H1 (cell line): ENCODE measurements at regions not wholly inside any gene's neighbourhood (a gene's known extent, or its start where the extent isn't known, plus 50 kb on each side); places are given as distances from the start of the nearest gene placed in this dataset.

ENCODE experiments used
- CTCF ChIA-PET: fragments of 300-600 bp; sonication (Branson Sonifier 250); formaldehyde crosslinking; loops from one replicate; lab custom pipeline; 2021; ENCODE audit not compliant: partially characterized antibody; lab: Charles Lee
- POLR2A ChIA-PET: fragments of 300-600 bp; sonication (Branson Sonifier 250); formaldehyde crosslinking; loops from one replicate; lab custom pipeline; 2021; ENCODE audit warnings: inconsistent platforms; ENCODE audit not compliant: partially characterized antibody; lab: Charles Lee
- DNase-seq, 2 experiments: peaks; one replicate each; pipeline versions ENCODE4 v3.0.0 to v3.0.0-alpha.2; 2010 to 2022; ENCODE audit warnings: low spot score in 2 of 2, low read depth in 1 of 2, mixed read lengths in 1 of 2
- FAIRE-seq: peaks from 2 replicates; lab custom pipeline; 2011; peaks lifted over from hg19 to GRCh38; lab: Jason Lieb, UNC
- H2AFZ ChIP-seq: 2 replicates; pipeline ENCODE4 v1.8.1; 2012; ENCODE audit warnings: low read length, inconsistent platforms
- H2AK5ac ChIP-seq: 2 replicates; pipeline ENCODE4 v1.6.1; 2013; ENCODE audit warnings: low read depth, low read length
- H2BK120ac ChIP-seq: replicated peaks from 2 replicates; pipeline ENCODE3; 2013; ENCODE audit warnings: low read depth, low read length, inconsistent platforms
- H2BK12ac ChIP-seq: 2 replicates; pipeline ENCODE4 v1.6.1; 2013; ENCODE audit warnings: low read depth, low read length
- H2BK15ac ChIP-seq: 2 replicates; pipeline ENCODE4 v1.6.1; 2013; ENCODE audit warnings: low read length
- H2BK20ac ChIP-seq: 2 replicates; pipeline ENCODE4 v1.6.1; 2013; ENCODE audit warnings: low read length
- H2BK5ac ChIP-seq: 2 replicates; pipeline ENCODE4 v1.6.1; 2013; ENCODE audit warnings: low read depth, low read length
- H3K14ac ChIP-seq: 2 replicates; pipeline ENCODE4 v1.6.1; 2013; ENCODE audit warnings: inconsistent platforms; ENCODE audit not compliant: insufficient read length
- H3K18ac ChIP-seq: 2 replicates; pipeline ENCODE4 v1.6.1; 2013; ENCODE audit warnings: low read length; ENCODE audit errors: extremely low read depth
- H3K23ac ChIP-seq: 2 replicates; pipeline ENCODE4 v1.6.1; 2013; ENCODE audit warnings: inconsistent platforms; ENCODE audit not compliant: insufficient read length
- H3K23me2 ChIP-seq: 2 replicates; pipeline ENCODE4 v1.6.1; 2013; ENCODE audit warnings: low read depth, low read length
- H3K27ac ChIP-seq: 2 replicates; pipeline ENCODE4 v1.6.1; 2011; ENCODE audit warnings: low read depth, low read length, inconsistent platforms
- H3K27me3 ChIP-seq, 4 experiments: replicated peaks in 1 of 4; 1 replicate in 1 of 4; 2 replicates in 3 of 4; pipeline versions ENCODE4 v1.6.1 to v1.8.1; 2011 to 2013; ENCODE audit warnings: low read length in 3 of 4, mild to moderate bottlenecking in 3 of 4, inconsistent platforms in 2 of 4, mixed read lengths in 2 of 4, moderate library complexity in 1 of 4; ENCODE audit not compliant: control insufficient read depth in 3 of 4, insufficient read depth in 3 of 4; ENCODE audit errors: extremely low read depth in 1 of 4
- H3K36me3 ChIP-seq, 4 experiments: 2 replicates each; pipeline versions ENCODE4 v1.6.1 to v1.8.1; 2011 to 2013; ENCODE audit warnings: mild to moderate bottlenecking in 4 of 4, low read length in 3 of 4, moderate library complexity in 2 of 4, control low read depth in 1 of 4, inconsistent platforms in 1 of 4; ENCODE audit not compliant: insufficient read depth in 4 of 4, control insufficient read depth in 2 of 4
- H3K4ac ChIP-seq: replicated peaks from 2 replicates; pipeline ENCODE3; 2013; ENCODE audit warnings: low read length, low read depth, mixed read lengths, inconsistent platforms; ENCODE audit not compliant: insufficient read length
- H3K4me1 ChIP-seq, 4 experiments: replicated peaks in 1 of 4; 1 replicate in 1 of 4; 2 replicates in 3 of 4; pipeline versions ENCODE4 v1.6.1 to v1.8.1; 2011 to 2013; ENCODE audit warnings: low read length in 3 of 4, inconsistent platforms in 2 of 4, mixed read lengths in 1 of 4; ENCODE audit not compliant: insufficient read depth in 4 of 4, control insufficient read depth in 3 of 4
- H3K4me2 ChIP-seq, 2 experiments: 2 replicates each; pipeline versions ENCODE4 v1.6.1 to v1.8.1; 2011 to 2013; ENCODE audit warnings: low read depth in 2 of 2, low read length in 2 of 2, control low read depth in 1 of 2, inconsistent platforms in 1 of 2, mild to moderate bottlenecking in 1 of 2; ENCODE audit not compliant: insufficient read depth in 1 of 2
- H3K4me3 ChIP-seq, 4 experiments: fragments of 200-600, 300-600 bp in 1 of 4; sonication (generic), shearing (Covaris generic), sonication (Bioruptor Twin) in 1 of 4; 2 replicates each; pipeline versions ENCODE4 v1.5.1 to v1.8.1; 2011 to 2016; ENCODE audit warnings: low read length in 4 of 4, low read depth in 3 of 4, control low read depth in 2 of 4, inconsistent platforms in 2 of 4, mild to moderate bottlenecking in 2 of 4, mixed read lengths in 1 of 4, moderate library complexity in 1 of 4; ENCODE audit not compliant: insufficient read depth in 2 of 4; ENCODE audit errors: extremely low read depth in 1 of 4
- H3K56ac ChIP-seq: replicated peaks from 2 replicates; pipeline ENCODE3; 2013; ENCODE audit warnings: low read depth, mild to moderate bottlenecking, mixed read lengths, low read length, inconsistent platforms; ENCODE audit not compliant: insufficient read length
- H3K79me1 ChIP-seq: 2 replicates; pipeline ENCODE4 v1.6.1; 2013; ENCODE audit warnings: low read depth, low read length, control low read depth
- H3K79me2 ChIP-seq, 2 experiments: 2 replicates each; pipeline versions ENCODE4 v1.6.1 to v1.8.1; 2012 to 2013; ENCODE audit warnings: low read length in 2 of 2, mild to moderate bottlenecking in 2 of 2, inconsistent platforms in 1 of 2; ENCODE audit not compliant: insufficient read depth in 2 of 2, control insufficient read depth in 1 of 2
- H3K9ac ChIP-seq, 4 experiments: replicated peaks in 1 of 4; 1 replicate in 1 of 4; 2 replicates in 3 of 4; pipeline versions ENCODE4 v1.6.1 to v1.8.1; 2011 to 2013; ENCODE audit warnings: low read depth in 3 of 4, low read length in 3 of 4, control low read depth in 2 of 4, mild to moderate bottlenecking in 2 of 4, moderate library complexity in 2 of 4, inconsistent platforms in 1 of 4; ENCODE audit errors: extremely low read depth in 1 of 4
- H3K9me3 ChIP-seq, 2 experiments: 2 replicates each; pipeline versions ENCODE4 v1.6.1 to v1.8.1; 2012 to 2013; ENCODE audit warnings: mild to moderate bottlenecking in 2 of 2, moderate library complexity in 2 of 2, control low read depth in 1 of 2, inconsistent platforms in 1 of 2, low read depth in 1 of 2, low read length in 1 of 2, mixed read lengths in 1 of 2; ENCODE audit not compliant: insufficient read depth in 2 of 2
- H4K20me1 ChIP-seq, 2 experiments: replicated peaks in 1 of 2; 2 replicates each; pipeline versions ENCODE3 to v1.8.1; 2011 to 2013; ENCODE audit warnings: inconsistent platforms in 2 of 2, low read length in 2 of 2, mild to moderate bottlenecking in 1 of 2; ENCODE audit not compliant: insufficient read depth in 2 of 2, control insufficient read depth in 1 of 2
- H4K5ac ChIP-seq: 2 replicates; pipeline ENCODE4 v1.6.1; 2013; ENCODE audit warnings: low read length, low read depth, mixed read lengths, inconsistent platforms; ENCODE audit not compliant: insufficient read length
- H4K8ac ChIP-seq: 2 replicates; pipeline ENCODE4 v1.8.0; 2013; ENCODE audit warnings: mild to moderate bottlenecking, moderate library complexity, low read length, inconsistent platforms; ENCODE audit not compliant: insufficient read depth; ENCODE audit errors: extremely low read depth
- H4K91ac ChIP-seq: replicated peaks from 2 replicates; pipeline ENCODE3; 2013; ENCODE audit warnings: low read length, mixed read lengths, inconsistent platforms; ENCODE audit not compliant: insufficient read length
- BCL11A ChIP-seq, 2 experiments: IDR thresholded peaks; one replicate each; pipeline ENCODE4 v1.6.1; 2011; ENCODE audit warnings: low read depth in 2 of 2, low read length in 2 of 2, mild to moderate bottlenecking in 2 of 2
- CREB1 ChIP-seq: IDR thresholded peaks from 2 replicates; pipeline ENCODE4 v1.6.1; 2012; ENCODE audit warnings: inconsistent platforms
- EP300 ChIP-seq, 2 experiments: IDR thresholded peaks; 1 replicate in 1 of 2; 2 replicates in 1 of 2; pipeline ENCODE4 v1.6.1; 2011 to 2012; ENCODE audit warnings: low read depth in 2 of 2, low read length in 2 of 2, mild to moderate bottlenecking in 2 of 2, borderline replicate concordance in 1 of 2, inconsistent platforms in 1 of 2, moderate library complexity in 1 of 2
- FOSL1 ChIP-seq: IDR thresholded peaks from 2 replicates; pipeline ENCODE4 v1.6.1; 2011; ENCODE audit warnings: mild to moderate bottlenecking, low read depth, low read length, moderate library complexity; ENCODE audit not compliant: insufficient read depth
- JUN ChIP-seq: IDR thresholded peaks from 2 replicates; pipeline ENCODE4 v1.6.1; 2011; ENCODE audit warnings: low read depth, mild to moderate bottlenecking, improper control_type of control experiment, low read length
- MAFK ChIP-seq: IDR thresholded peaks from 2 replicates; pipeline ENCODE4 v1.6.1; 2012; ENCODE audit warnings: low read depth, mild to moderate bottlenecking, improper control_type of control experiment, low read length
- RXRA ChIP-seq: IDR thresholded peaks from 2 replicates; pipeline ENCODE4 v1.6.1; 2011; ENCODE audit warnings: low read depth, mild to moderate bottlenecking, low read length, moderate library complexity; ENCODE audit not compliant: insufficient read depth
- SUZ12 ChIP-seq: fragments of 200-600 bp; sonication (generic); IDR thresholded peaks from 2 replicates; pipeline ENCODE4 v1.6.1; 2012; ENCODE audit warnings: mild to moderate bottlenecking, inconsistent platforms, low read length, moderate library complexity, mixed read lengths
- TAF7 ChIP-seq: optimal IDR thresholded peaks from 2 replicates; pipeline ENCODE3; 2011; ENCODE audit warnings: low read depth, mild to moderate bottlenecking, inconsistent platforms, low read length, moderate library complexity, borderline replicate concordance
- WGBS, 2 experiments: shearing (Covaris generic) in 1 of 2; methylation state at CpG; one replicate each; pipeline versions ENCODE4 v1.1.6 to v1.1.7; 2013 to 2015; ENCODE audit warnings: low lambda C conversion rate in 2 of 2, mixed read lengths in 2 of 2, inconsistent platforms in 1 of 2, low coverage in 1 of 2, missing lambda C conversion rate in 1 of 2; ENCODE audit not compliant: insufficient replicate concordance in 2 of 2, insufficient coverage in 1 of 2, insufficient read length in 1 of 2; ENCODE audit errors: extremely low coverage in 1 of 2, missing lambda C conversion rate in 1 of 2; 5-methylcytosine and 5-hydroxymethylcytosine counted together
- TF ChIP-seq, protein P1 (sequence below): IDR thresholded peaks from 2 replicates; pipeline ENCODE4 v1.6.1; 2011; ENCODE audit warnings: low read depth, mild to moderate bottlenecking, low read length; ENCODE audit not compliant: insufficient read depth

DNA sequence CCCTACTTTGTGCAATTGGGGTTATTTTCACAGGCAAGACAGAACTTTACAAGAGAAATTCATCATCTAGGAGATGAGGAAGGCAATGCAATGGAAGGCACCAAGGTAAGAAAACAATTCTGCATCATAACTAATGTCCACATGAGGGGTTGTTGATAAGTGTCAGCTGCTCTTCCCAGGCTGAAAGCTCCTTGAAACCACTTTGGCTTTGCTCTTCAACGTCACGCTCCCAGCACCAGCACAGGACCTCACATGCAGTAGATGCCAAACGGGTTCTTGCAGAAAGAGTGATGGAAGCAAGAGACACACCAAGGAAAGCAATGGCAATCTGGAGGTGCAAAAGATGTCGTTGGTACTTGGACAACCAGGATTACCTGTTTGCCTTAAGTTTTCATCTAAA, 485.5 kb downstream of the BCL11B start:
- H3K4me3 ChIP-seq = no peak overlapping the region

More for the DNA sequence above, 485.5 kb downstream of the BCL11B start:
- H3K79me2 ChIP-seq = no peaks in the 10 kb centered on the region
- FAIRE-seq (no peak), DNase-seq (no peak)
- H2AFZ ChIP-seq = no peak overlapping the region
- H3K56ac ChIP-seq = no peak overlapping the region
- no peak overlapping the region for H3K27ac ChIP-seq
- no peak overlapping the region for H3K9ac ChIP-seq
- WGBS, 2 experiments = 98% methylated on average over 4 of the region's 4 CpGs; no CpG with 5 or more reads in 1 of the 2 experiments
- TF ChIP-seq, protein P1, sequence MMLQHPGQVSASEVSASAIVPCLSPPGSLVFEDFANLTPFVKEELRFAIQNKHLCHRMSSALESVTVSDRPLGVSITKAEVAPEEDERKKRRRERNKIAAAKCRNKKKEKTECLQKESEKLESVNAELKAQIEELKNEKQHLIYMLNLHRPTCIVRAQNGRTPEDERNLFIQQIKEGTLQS = no peak
- TF ChIP-seq JUN (no peak), BCL11A (IDR thresholded peaks at IDR 0.05; ENCODE audit: low read depth in 2 of 2, low read length in 2 of 2) (no peak), MAFK (no peak), RXRA (no peak), CREB1 (no peak), FOSL1 (no peak), EP300 (IDR thresholded peaks at IDR 0.05; ENCODE audit: borderline replicate concordance in 1 of 2, low read depth in 2 of 2, low read length in 2 of 2) (no peak), SUZ12 (no peak), TAF7 (no peak)
- H3K23me2 ChIP-seq = no peaks in the 10 kb centered on the region; the same call in 1 of the 2 replicates
- no peak overlapping the region for H4K91ac ChIP-seq
- H3K14ac ChIP-seq = no peak overlapping the region
- no peak overlapping the region for H2BK20ac ChIP-seq
- H4K20me1 ChIP-seq = no peaks in the 10 kb centered on the region
- no peak overlapping the region for H3K4ac ChIP-seq
- no peaks in the 10 kb centered on the region for H3K27me3 ChIP-seq
- H3K4me2 ChIP-seq = no peak overlapping the region
- ChIA-PET CTCF (no interaction called here), POLR2A (no interaction called here)
- no peak overlapping the region for H2BK5ac ChIP-seq
- no peak overlapping the region for H3K18ac ChIP-seq
- H2BK15ac ChIP-seq = no peak overlapping the region
- H3K4me1 ChIP-seq = no peaks in the 10 kb centered on the region
- H2AK5ac ChIP-seq = no peak overlapping the region
- no peak overlapping the region for H2BK120ac ChIP-seq
- no peaks in the 10 kb centered on the region for H3K9me3 ChIP-seq
- no peak overlapping the region for H2BK12ac ChIP-seq
- no peaks in the 10 kb centered on the region for H3K36me3 ChIP-seq
- H3K23ac ChIP-seq = no peak overlapping the region
- H4K5ac ChIP-seq = no peak overlapping the region
- H3K79me1 ChIP-seq = no peaks in the 10 kb centered on the region
- no peak overlapping the region for H4K8ac ChIP-seq
